RWPE1 (cell line): ENCODE measurements at regions not wholly inside any gene's neighbourhood (a gene's known extent, or its start where the extent isn't known, plus 50 kb on each side); places are given as distances from the start of the nearest gene placed in this dataset.
"Not testable (repeated sequence)": the region's sequence is repeated elsewhere in the genome, so short reads cannot be mapped to it uniquely, and the experiment has no call there.

Experiments
- CTCF ChIA-PET: fragments of 350-600 bp; sonication (Branson Sonifier 250); formaldehyde crosslinking; extraction: SDS; loops from one replicate; lab custom pipeline; 2021; lab: Yijun Ruan, JAX
- POLR2A ChIA-PET: fragments of 400-600 bp; formaldehyde crosslinking; extraction: SDS; loops from one replicate; lab custom pipeline; 2020; ENCODE audit warnings: antibody characterized with exemption; ENCODE audit not compliant: low non-redundant PET; lab: Yijun Ruan, JAX
- DNase-seq: peaks from one replicate; pipeline ENCODE4 v3.0.0; 2012; ENCODE audit warnings: low spot score
- H3K27ac ChIP-seq: fragments of 450-650 bp; 2 replicates; pipeline ENCODE4 v1.5.1; 2017
- CTCF ChIP-seq: fragments of 450-650 bp; conservative IDR thresholded peaks from 2 replicates; pipeline ENCODE4 v1.5.1; 2017; ENCODE audit warnings: low read depth, mild to moderate bottlenecking

- CTCF ChIA-PET = no interaction called here
Measured at GRCh38 chr10:22135591-22135990, 82.2 kb downstream of the EBLN1 start.

GRCh38 chr10:22133749-22134624 is 83.8 kb downstream of the EBLN1 start:
- POLR2A ChIA-PET = no interaction called here
- CTCF ChIA-PET = no interaction called here
- TF ChIP-seq CTCF = no peak
- H3K27ac ChIP-seq = no peak overlapping the region
- DNase-seq = no peak

More at GRCh38 chr10:22135591-22135990, 82.2 kb downstream of the EBLN1 start:
- no peak overlapping the region for H3K27ac ChIP-seq
- no peak for TF ChIP-seq CTCF
- POLR2A ChIA-PET = no interaction called here
- DNase-seq = no peak

- H3K27ac ChIP-seq, DNase-seq, CTCF ChIA-PET, POLR2A ChIA-PET: not testable (repeated sequence)
Measured at GRCh38 chr10:22130824-22131223, 87.0 kb downstream of the EBLN1 start.

GRCh38 chr10:22129612-22130011 is 88.2 kb downstream of the EBLN1 start:
- DNase-seq, POLR2A ChIA-PET, CTCF ChIA-PET, H3K27ac ChIP-seq: not testable (repeated sequence)

GRCh38 chr10:22121181-22121580 is 96.6 kb downstream of the EBLN1 start:
- H3K27ac ChIP-seq, CTCF ChIA-PET, DNase-seq, POLR2A ChIA-PET: not testable (repeated sequence)

GRCh38 chr10:22120072-22120471 is 97.7 kb downstream of the EBLN1 start:
- DNase-seq, CTCF ChIA-PET: not testable (repeated sequence)

GRCh38 chr10:22119575-22119974 is 98.2 kb downstream of the EBLN1 start:
- CTCF ChIA-PET, H3K27ac ChIP-seq, POLR2A ChIA-PET, DNase-seq: not testable (repeated sequence)

More at GRCh38 chr10:22120072-22120471, 97.7 kb downstream of the EBLN1 start:
- POLR2A ChIA-PET, H3K27ac ChIP-seq: not testable (repeated sequence)

- no peak overlapping the region for H3K27ac ChIP-seq
- ChIA-PET POLR2A (no interaction called here), CTCF (interaction anchor here (0.6 kb wide), 1 partner anchor 29 kb away, joined by 3 read pairs; no protein-coding TSS in a partner anchor)
- DNase-seq = no peak
- no peak for TF ChIP-seq CTCF
Measured at GRCh38 chr10:22111705-22112104, 106.1 kb downstream of the EBLN1 start.

GRCh38 chr10:22111260-22111659 is 106.6 kb downstream of the EBLN1 start:
- no peak for DNase-seq
- POLR2A ChIA-PET = no interaction called here
- no peak overlapping the region for H3K27ac ChIP-seq
- TF ChIP-seq CTCF = no peak
- CTCF ChIA-PET = interaction anchor here (0.7 kb wide), 1 partner anchor 207 kb away, joined by 4 read pairs; no protein-coding TSS in a partner anchor
